ENCODE measurements at regions not wholly inside any gene's neighbourhood (a gene's known extent, or its start where the extent isn't known, plus 50 kb on each side); places are given as distances from the start of the nearest gene placed in this dataset.

DNA sequence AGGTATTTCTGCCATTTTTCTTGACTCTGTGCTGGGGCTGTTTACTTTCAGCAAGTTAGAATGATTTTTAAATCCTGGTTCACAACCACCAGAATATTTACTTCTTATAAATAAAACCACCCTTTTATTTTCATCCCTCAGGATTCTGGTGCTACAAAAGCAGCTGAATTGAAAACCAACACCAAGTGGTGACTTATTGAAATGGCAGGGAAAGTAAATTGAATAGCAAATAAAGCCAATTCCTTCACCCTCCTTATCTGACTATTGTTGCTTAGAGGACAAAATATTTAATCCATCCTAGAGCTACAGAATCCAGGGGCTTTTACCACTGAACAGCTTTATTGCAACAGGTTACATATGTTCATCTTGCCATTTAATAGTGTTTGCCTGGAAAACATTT lies 828.6 kb upstream of the GHITM start:
- H3K4me2 ChIP-seq, result no peak overlapping the region
- no peaks in the 10 kb centered on the region for H3K79me2 ChIP-seq (ENCODE audit: low read depth)
- no peak overlapping the region for H3K27ac ChIP-seq
- DNase-seq, result no peak
- TF ChIP-seq CTCF (conservative IDR thresholded peaks at IDR 0.05) (no peak), EZH2 (IDR thresholded peaks at IDR 0.05; ENCODE audit: low read depth) (no peak)
- H3K9me2 ChIP-seq (ENCODE audit: insufficient read depth), result no peaks in the 10 kb centered on the region; the same call in 1 of the 2 replicates
- H3K36me3 ChIP-seq (ENCODE audit: low read depth), result no peaks in the 10 kb centered on the region
- ChIA-PET POLR2A (ENCODE audit: unreplicated experiment) (no interaction called here), CTCF (no interaction called here)
- no peak overlapping the region for H3K4me3 ChIP-seq
- intact Hi-C loops (cut with micrococcal nuclease; ENCODE audit: unreplicated experiment), result no loop called here
- no peaks in the 10 kb centered on the region for H4K20me1 ChIP-seq (ENCODE audit: insufficient read depth)
- no peaks in the 10 kb centered on the region for H3F3A ChIP-seq (ENCODE audit: insufficient read depth, low read depth)
- no peaks in the 10 kb centered on the region for H3K9me3 ChIP-seq (ENCODE audit: insufficient read depth, low read depth)
- H2AFZ ChIP-seq, result no peak overlapping the region
- H3K4me1 ChIP-seq (replicated peaks; ENCODE audit: insufficient read depth), result no peaks in the 10 kb centered on the region
- BruUV-seq (replicated peaks), result no TSS peak
- no peaks in the 10 kb centered on the region for H3K27me3 ChIP-seq (ENCODE audit: insufficient read depth, low read depth)

GRCh38 chr10:83312570-83312969 lies 826.7 kb upstream of the GHITM start:
- H3K9me3 ChIP-seq (ENCODE audit: insufficient read depth, low read depth), result no peaks in the 10 kb centered on the region
- no peaks in the 10 kb centered on the region for H3K36me3 ChIP-seq (ENCODE audit: low read depth)
- H3K27me3 ChIP-seq (ENCODE audit: insufficient read depth, low read depth), result no peaks in the 10 kb centered on the region
- no peaks in the 10 kb centered on the region for H4K20me1 ChIP-seq (ENCODE audit: insufficient read depth)
- no peak overlapping the region for H3K4me2 ChIP-seq
- intact Hi-C loops (cut with micrococcal nuclease; ENCODE audit: unreplicated experiment), result no loop called here
- no peak overlapping the region for H3K27ac ChIP-seq
- H3K4me3 ChIP-seq, result no peak overlapping the region
- H3K9me2 ChIP-seq (ENCODE audit: insufficient read depth), result no peaks in the 10 kb centered on the region; the same call in 1 of the 2 replicates
- no peak overlapping the region for H2AFZ ChIP-seq
- no peaks in the 10 kb centered on the region for H3K4me1 ChIP-seq (replicated peaks; ENCODE audit: insufficient read depth)
- BruUV-seq (replicated peaks), result no TSS peak
- DNase-seq, result no peak
- ChIA-PET POLR2A (ENCODE audit: unreplicated experiment) (no interaction called here), CTCF (no interaction called here)
- no peaks in the 10 kb centered on the region for H3K79me2 ChIP-seq (ENCODE audit: low read depth)
- no peak for TF ChIP-seq EZH2 (IDR thresholded peaks at IDR 0.05; ENCODE audit: low read depth)
- no peak for TF ChIP-seq CTCF (conservative IDR thresholded peaks at IDR 0.05)
- no peaks in the 10 kb centered on the region for H3F3A ChIP-seq (ENCODE audit: insufficient read depth, low read depth)

DNA sequence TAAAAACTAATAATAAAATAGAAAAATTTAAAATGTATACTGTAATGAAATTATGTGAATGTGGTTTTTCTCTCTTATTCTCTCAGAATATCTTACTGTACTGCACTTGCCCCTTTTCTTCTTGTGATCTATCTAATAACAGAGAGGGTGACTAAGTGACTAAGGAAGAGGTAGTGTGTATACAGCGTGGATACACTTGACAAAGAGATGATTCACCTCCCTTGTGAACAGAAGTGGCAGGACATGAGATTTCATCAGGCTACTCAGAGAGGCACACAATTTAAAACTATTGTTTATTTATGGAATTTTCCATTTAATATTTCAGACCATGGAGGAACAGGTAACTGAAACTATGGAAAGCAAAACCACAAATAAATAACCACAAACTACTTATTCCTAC lies 806.6 kb upstream of the GHITM start:
- BruUV-seq (replicated peaks), result no TSS peak
- Histone ChIP-seq H3K4me2 (no peak overlapping the region), H3F3A (ENCODE audit: insufficient read depth, low read depth) (no peaks in the 10 kb centered on the region), H3K9me2 (ENCODE audit: insufficient read depth) (no peaks in the 10 kb centered on the region), H2AFZ (no peak overlapping the region), H3K4me1 (replicated peaks; ENCODE audit: insufficient read depth) (no peaks in the 10 kb centered on the region), H3K36me3 (ENCODE audit: low read depth) (no peaks in the 10 kb centered on the region), H3K27ac (no peak overlapping the region), H3K4me3 (no peak overlapping the region), H3K79me2 (ENCODE audit: low read depth) (no peaks in the 10 kb centered on the region), H3K9me3 (ENCODE audit: insufficient read depth, low read depth) (no peaks in the 10 kb centered on the region), H4K20me1 (ENCODE audit: insufficient read depth) (no peaks in the 10 kb centered on the region), H3K27me3 (ENCODE audit: insufficient read depth, low read depth) (no peaks in the 10 kb centered on the region)
- POLR2A ChIA-PET (ENCODE audit: unreplicated experiment), result no interaction called here
- TF ChIP-seq CTCF (conservative IDR thresholded peaks at IDR 0.05) (no peak), EZH2 (IDR thresholded peaks at IDR 0.05; ENCODE audit: low read depth) (no peak)
- CTCF ChIA-PET, result no interaction called here
- intact Hi-C loops (cut with micrococcal nuclease; ENCODE audit: unreplicated experiment), result no loop called here
- DNase-seq, result no peak
